BJ (cell line): ENCODE measurements at regions not wholly inside any gene's neighbourhood (a gene's known extent, or its start where the extent isn't known, plus 50 kb on each side); places are given as distances from the start of the nearest gene placed in this dataset.

Experiments used
- CTCF ChIA-PET: fragments of 350-600 bp; formaldehyde crosslinking; extraction: SDS; loops from one replicate; lab custom pipeline; 2021; ENCODE audit warnings: antibody characterized with exemption, inconsistent platforms; lab: Yijun Ruan, JAX
- POLR2A ChIA-PET: fragments of 300-600 bp; sonication (Branson Sonifier 250); formaldehyde crosslinking; extraction: SDS; loops from one replicate; lab custom pipeline; 2021; ENCODE audit warnings: antibody characterized with exemption; lab: Charles Lee
- DNase-seq: peaks from one replicate; pipeline ENCODE4 v3.0.0-alpha.2; 2011; ENCODE audit warnings: low read depth
- H3K27me3 ChIP-seq: 2 replicates; pipeline ENCODE4 v1.6.0; 2011; ENCODE audit warnings: low read length; ENCODE audit not compliant: control insufficient read depth, insufficient read depth
- H3K36me3 ChIP-seq: 2 replicates; pipeline ENCODE4 v1.5.1; 2011; ENCODE audit warnings: low read length; ENCODE audit not compliant: control insufficient read depth, insufficient read depth
- H3K4me3 ChIP-seq: 2 replicates; pipeline ENCODE4 v1.5.1; 2011; ENCODE audit warnings: low read depth, mild to moderate bottlenecking, control low read depth, low read length
- TF ChIP-seq, protein P1 (sequence below): IDR thresholded peaks from 2 replicates; pipeline ENCODE4 v1.5.1; 2011; ENCODE audit warnings: low read depth, mild to moderate bottlenecking, control low read depth, inconsistent platforms, low read length, moderate library complexity; ENCODE audit not compliant: insufficient read depth

DNA sequence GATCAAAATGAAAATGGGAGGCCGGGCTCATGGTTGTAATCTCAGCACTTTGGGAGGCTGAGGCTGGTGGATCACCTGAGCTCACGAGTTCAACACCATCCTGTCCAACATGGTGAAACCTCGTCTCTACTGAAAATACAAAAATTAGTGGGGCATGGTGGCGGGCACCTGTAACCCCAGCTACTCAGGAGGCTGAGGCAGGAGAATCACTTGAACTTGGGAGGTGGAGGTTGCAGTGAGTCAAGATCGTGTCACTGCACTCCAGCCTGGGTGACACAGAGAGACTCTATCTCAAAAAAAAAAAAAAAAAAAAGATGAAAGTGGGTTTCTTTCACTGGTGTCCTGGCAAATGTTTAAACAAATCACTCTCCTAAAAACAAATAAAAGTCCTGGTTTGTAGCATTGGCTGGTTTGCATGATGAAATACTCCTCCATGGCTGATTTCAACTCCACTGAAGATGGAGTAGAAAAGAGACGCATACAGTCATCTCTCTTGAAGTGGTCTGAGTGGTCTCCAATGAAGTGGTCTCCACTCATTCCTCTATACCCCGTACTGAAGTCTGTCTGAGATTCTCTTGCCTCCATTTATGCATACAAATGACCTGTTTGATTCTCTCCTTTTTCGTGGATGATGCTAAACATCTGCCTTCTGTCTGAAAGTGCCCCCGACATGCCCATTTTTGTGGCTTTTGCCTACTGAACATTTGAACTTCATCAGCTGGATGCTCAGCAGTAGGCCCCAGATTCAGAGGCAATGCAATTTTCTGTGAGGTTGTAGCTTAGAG is 153.0 kb upstream of the FAM20A start:
- no peaks in the 10 kb centered on the region for H3K36me3 ChIP-seq
- no peak overlapping the region for H3K4me3 ChIP-seq
- DNase-seq = no peak
- TF ChIP-seq, protein P1, sequence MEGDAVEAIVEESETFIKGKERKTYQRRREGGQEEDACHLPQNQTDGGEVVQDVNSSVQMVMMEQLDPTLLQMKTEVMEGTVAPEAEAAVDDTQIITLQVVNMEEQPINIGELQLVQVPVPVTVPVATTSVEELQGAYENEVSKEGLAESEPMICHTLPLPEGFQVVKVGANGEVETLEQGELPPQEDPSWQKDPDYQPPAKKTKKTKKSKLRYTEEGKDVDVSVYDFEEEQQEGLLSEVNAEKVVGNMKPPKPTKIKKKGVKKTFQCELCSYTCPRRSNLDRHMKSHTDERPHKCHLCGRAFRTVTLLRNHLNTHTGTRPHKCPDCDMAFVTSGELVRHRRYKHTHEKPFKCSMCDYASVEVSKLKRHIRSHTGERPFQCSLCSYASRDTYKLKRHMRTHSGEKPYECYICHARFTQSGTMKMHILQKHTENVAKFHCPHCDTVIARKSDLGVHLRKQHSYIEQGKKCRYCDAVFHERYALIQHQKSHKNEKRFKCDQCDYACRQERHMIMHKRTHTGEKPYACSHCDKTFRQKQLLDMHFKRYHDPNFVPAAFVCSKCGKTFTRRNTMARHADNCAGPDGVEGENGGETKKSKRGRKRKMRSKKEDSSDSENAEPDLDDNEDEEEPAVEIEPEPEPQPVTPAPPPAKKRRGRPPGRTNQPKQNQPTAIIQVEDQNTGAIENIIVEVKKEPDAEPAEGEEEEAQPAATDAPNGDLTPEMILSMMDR = no peak
- POLR2A ChIA-PET = no interaction called here
- CTCF ChIA-PET = interaction anchor here (0.6 to 1.3 kb wide), 2 partner anchors 132 to 200 kb away, joined by 3 read pairs; no protein-coding TSS in a partner anchor
- H3K27me3 ChIP-seq = no peaks in the 10 kb centered on the region

DNA sequence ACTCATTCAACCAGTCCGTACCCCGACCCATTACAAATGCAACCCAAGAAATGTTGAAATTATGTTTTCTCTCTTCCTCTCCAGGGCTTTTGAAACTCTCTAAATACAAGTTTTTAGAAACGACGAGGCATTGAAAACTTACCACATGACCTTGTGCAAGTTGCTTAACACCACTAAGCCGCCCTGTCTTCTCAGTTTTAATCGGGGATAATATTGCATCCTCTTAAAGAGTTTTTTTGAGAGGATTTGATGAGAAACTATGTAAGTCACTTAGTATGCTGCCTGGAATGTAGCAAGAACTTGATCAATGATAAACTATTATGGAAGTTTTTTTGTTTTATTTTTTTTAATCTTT is 149.0 kb upstream of the FAM20A start:
- CTCF ChIA-PET = interaction anchor here (0.6 kb wide), 2 partner anchors 138 to 777 kb away, joined by 3 read pairs; no protein-coding TSS in a partner anchor
- TF ChIP-seq, protein P1 = no peak
- Histone ChIP-seq H3K36me3 (no peaks in the 10 kb centered on the region), H3K27me3 (no peaks in the 10 kb centered on the region; the same call in 1 of the 2 replicates), H3K4me3 (no peak overlapping the region)
- POLR2A ChIA-PET = no interaction called here
- no peak for DNase-seq

DNA sequence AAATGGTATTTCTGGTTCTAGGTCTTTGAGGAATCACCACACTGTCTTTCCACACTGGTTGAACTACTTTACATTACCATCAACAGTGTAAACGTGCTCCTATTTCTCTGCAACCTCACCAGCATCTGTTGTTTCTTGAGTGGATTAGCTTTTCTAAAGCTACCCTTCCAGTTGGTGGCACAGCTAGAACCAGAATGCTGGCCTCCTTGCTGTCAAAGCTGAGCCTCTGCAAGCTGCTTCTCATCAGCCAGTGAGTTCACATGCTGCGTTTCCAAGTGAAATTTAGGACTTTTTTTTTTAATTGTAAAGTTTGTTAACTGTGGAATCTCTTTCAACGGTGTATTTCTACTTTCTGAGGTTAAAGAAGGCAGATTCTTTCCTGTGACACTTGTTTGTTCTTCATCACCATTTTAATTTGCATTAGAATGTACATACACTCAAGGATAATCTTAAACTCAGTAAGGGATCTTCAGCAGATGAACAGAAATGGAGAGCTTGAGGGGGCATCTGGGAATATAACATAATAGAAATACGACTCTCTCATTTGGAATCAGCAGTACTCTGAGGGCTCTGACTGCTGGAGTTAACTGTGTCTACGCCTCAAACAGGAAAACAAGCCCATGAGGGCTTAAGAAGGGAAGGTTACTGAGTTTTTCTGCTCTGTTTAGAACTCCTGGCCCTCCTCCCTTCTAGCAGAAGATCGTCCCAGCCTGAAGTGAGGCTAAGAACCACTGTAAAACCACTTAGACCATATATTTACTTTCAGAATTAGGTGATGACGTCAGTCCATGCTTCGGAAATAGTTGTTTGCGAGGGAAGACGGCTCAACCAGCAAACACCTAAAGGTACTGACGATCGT is 148.4 kb upstream of the FAM20A start:
- ChIA-PET POLR2A (no interaction called here), CTCF (interaction anchor here (0.6 kb wide), 1 partner anchor 207 kb away, joined by 4 read pairs; no protein-coding TSS in a partner anchor)

DNA sequence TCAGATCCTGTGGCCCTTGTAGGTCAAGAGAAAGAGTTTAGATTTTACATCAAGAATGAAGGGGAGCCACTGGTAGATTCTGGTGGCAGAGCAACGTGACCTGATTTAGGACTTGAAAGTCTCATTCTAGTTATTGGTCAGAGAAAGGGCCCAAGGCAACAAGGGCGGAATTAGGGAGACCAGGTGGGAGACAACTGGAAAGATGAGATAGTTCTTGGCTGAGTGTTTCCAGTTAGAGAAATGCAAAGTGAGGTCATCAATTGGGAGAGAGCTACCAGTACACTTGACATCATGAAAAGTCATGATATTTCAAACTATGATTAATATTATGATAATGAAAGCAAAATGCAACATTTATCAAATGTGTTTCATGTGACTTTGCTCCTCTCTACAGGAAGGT is 147.2 kb upstream of the FAM20A start:
- no peak overlapping the region for H3K4me3 ChIP-seq
- H3K36me3 ChIP-seq = no peaks in the 10 kb centered on the region
- CTCF ChIA-PET = interaction anchor here (0.7 kb wide), 1 partner anchor 10 kb away, joined by 3 read pairs; no protein-coding TSS in a partner anchor
- no peak for DNase-seq
- TF ChIP-seq, protein P1 = no peak
- no peaks in the 10 kb centered on the region; the same call in 1 of the 2 replicates for H3K27me3 ChIP-seq
- POLR2A ChIA-PET = no interaction called here

More for the DNA sequence above, 148.4 kb upstream of the FAM20A start:
- H3K36me3 ChIP-seq = no peaks in the 10 kb centered on the region
- no peak overlapping the region for H3K4me3 ChIP-seq
- no peaks in the 10 kb centered on the region; the same call in 1 of the 2 replicates for H3K27me3 ChIP-seq
- TF ChIP-seq, protein P1 = no peak
- no peak for DNase-seq
